Ishikawa (cell line): ENCODE measurements at regions not wholly inside any gene's neighbourhood (a gene's known extent, or its start where the extent isn't known, plus 50 kb on each side); places are given as distances from the start of the nearest gene placed in this dataset.

Experiments used
- CEBPB ChIP-seq: IDR thresholded peaks from 2 replicates; pipeline ENCODE4 v1.6.1; 2012
- EP300 ChIP-seq: IDR thresholded peaks from 2 replicates; pipeline ENCODE4 v1.6.1; 2012; ENCODE audit warnings: borderline replicate concordance
- FOXM1 ChIP-seq: IDR thresholded peaks from 2 replicates; pipeline ENCODE4 v1.6.1; 2012; ENCODE audit warnings: low read depth, borderline replicate concordance
- RAD21 ChIP-seq: IDR thresholded peaks from 2 replicates; pipeline ENCODE4 v1.6.1; 2012; ENCODE audit warnings: low read depth
- REST ChIP-seq: IDR thresholded peaks from 2 replicates; pipeline ENCODE4 v1.6.1; 2012; ENCODE audit warnings: low read depth, mild to moderate bottlenecking
- TCF12 ChIP-seq: IDR thresholded peaks from 2 replicates; pipeline ENCODE4 v1.6.1; 2012; ENCODE audit warnings: low read depth

- TF ChIP-seq EP300: no peak
- TF ChIP-seq TCF12: no peak
- TF ChIP-seq CEBPB: no peak
- no peak for TF ChIP-seq FOXM1
- TF ChIP-seq REST: no peak
- TF ChIP-seq RAD21: no peak
Observed at GRCh38 chr3:139101396-139101795, 56.7 kb upstream of the PRR23C start.
